Lower lobe of right lung (tissue), 2 donors: ENCODE measurements at regions not wholly inside any gene's neighbourhood (a gene's known extent, or its start where the extent isn't known, plus 50 kb on each side); places are given as distances from the start of the nearest gene placed in this dataset.

Experiments used
- ATAC-seq, 2 donors: fragments of 200-7000 bp; cut with Tn5 transposase; one replicate each; pipeline ENCODE4 v1.9.1; 2020 to 2022; ENCODE audit warnings: mild to moderate bottlenecking in 2 of 2, moderate library complexity in 2 of 2
- DNase-seq: peaks from one replicate; pipeline ENCODE4 v3.0.0-alpha.2; 2020
- H3K27ac ChIP-seq: fragments of 200-600 bp; one replicate; pipeline ENCODE4 v1.8.0; 2022
- H3K27me3 ChIP-seq: fragments of 200-600 bp; one replicate; pipeline ENCODE4 v1.8.0; 2022; ENCODE audit warnings: low read depth
- H3K36me3 ChIP-seq: fragments of 200-600 bp; one replicate; pipeline ENCODE4 v1.8.0; 2022; ENCODE audit warnings: mild to moderate bottlenecking
- H3K4me1 ChIP-seq: fragments of 200-600 bp; one replicate; pipeline ENCODE4 v1.8.0; 2022
- H3K4me3 ChIP-seq: fragments of 200-600 bp; one replicate; pipeline ENCODE4 v1.8.0; 2022; ENCODE audit warnings: mild to moderate bottlenecking
- H3K9me3 ChIP-seq: fragments of 200-600 bp; one replicate; pipeline ENCODE4 v1.8.0; 2022
- intact Hi-C: fragments of 100-400 bp; cut with DNase I; formaldehyde crosslinking; loops from one replicate; pipeline ENCODE4 v1.11.0; 2022
- TF ChIP-seq, protein P1 (sequence below): fragments of 200-600 bp; IDR thresholded peaks from one replicate; pipeline ENCODE4 v1.8.0; 2022; ENCODE audit warnings: antibody characterized with exemption, mild to moderate bottlenecking
- donor health status: DM: no; HTN: yes; CAD: no; lungs with severe emphysema.

GRCh38 chr4:178899084-178899483 is 1456.8 kb upstream of the AGA start:
- H3K4me3 ChIP-seq: no peak overlapping the region
- no peak for ATAC-seq
- no peaks in the 10 kb centered on the region for H3K4me1 ChIP-seq
- H3K27ac ChIP-seq: no peak overlapping the region
- H3K9me3 ChIP-seq: no peaks in the 10 kb centered on the region
- DNase-seq: no peak
- H3K36me3 ChIP-seq: no peaks in the 10 kb centered on the region
- H3K27me3 ChIP-seq: no peaks in the 10 kb centered on the region
- TF ChIP-seq, protein P1, sequence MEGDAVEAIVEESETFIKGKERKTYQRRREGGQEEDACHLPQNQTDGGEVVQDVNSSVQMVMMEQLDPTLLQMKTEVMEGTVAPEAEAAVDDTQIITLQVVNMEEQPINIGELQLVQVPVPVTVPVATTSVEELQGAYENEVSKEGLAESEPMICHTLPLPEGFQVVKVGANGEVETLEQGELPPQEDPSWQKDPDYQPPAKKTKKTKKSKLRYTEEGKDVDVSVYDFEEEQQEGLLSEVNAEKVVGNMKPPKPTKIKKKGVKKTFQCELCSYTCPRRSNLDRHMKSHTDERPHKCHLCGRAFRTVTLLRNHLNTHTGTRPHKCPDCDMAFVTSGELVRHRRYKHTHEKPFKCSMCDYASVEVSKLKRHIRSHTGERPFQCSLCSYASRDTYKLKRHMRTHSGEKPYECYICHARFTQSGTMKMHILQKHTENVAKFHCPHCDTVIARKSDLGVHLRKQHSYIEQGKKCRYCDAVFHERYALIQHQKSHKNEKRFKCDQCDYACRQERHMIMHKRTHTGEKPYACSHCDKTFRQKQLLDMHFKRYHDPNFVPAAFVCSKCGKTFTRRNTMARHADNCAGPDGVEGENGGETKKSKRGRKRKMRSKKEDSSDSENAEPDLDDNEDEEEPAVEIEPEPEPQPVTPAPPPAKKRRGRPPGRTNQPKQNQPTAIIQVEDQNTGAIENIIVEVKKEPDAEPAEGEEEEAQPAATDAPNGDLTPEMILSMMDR: no peak
- intact Hi-C loops: no loop called here

DNA sequence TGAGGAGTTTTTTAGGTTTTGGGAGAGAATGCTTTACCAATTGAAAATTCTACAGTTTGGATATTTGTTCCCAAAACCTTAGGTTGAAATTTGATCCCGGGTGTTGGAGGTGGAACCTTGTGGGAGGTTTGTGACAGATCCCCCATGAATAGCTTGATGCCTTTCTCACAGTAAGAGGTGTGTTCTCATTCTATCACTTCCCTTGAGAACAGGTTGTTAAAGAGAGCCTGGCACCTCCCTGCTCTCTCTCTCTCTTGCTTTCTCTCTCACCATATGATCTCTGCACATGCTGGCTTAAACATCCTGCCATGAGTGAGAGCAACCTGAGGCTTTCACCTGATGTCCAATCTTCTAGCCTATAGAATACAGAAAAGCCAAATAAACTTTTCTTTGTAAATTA is 1475.5 kb upstream of the AGA start:
- no peak overlapping the region for H3K27ac ChIP-seq
- no peaks in the 10 kb centered on the region for H3K4me1 ChIP-seq
- no peak for DNase-seq
- no peak for ATAC-seq
- intact Hi-C loops: no loop called here
- H3K36me3 ChIP-seq: no peaks in the 10 kb centered on the region
- no peaks in the 10 kb centered on the region for H3K27me3 ChIP-seq
- H3K9me3 ChIP-seq: no peaks in the 10 kb centered on the region
- TF ChIP-seq, protein P1: no peak
- no peak overlapping the region for H3K4me3 ChIP-seq

- Histone ChIP-seq H3K36me3 (no peaks in the 10 kb centered on the region), H3K4me1 (no peaks in the 10 kb centered on the region), H3K4me3 (no peak overlapping the region), H3K9me3 (no peaks in the 10 kb centered on the region), H3K27ac (no peak overlapping the region), H3K27me3 (no peaks in the 10 kb centered on the region)
- ATAC-seq (no peak), DNase-seq (no peak)
- intact Hi-C loops: no loop called here
- TF ChIP-seq, protein P1: no peak
These were observed 1494.9 kb upstream of the AGA start for GRCh38 chr4:178937130-178937529.

- Histone ChIP-seq H3K9me3 (no peaks in the 10 kb centered on the region), H3K27me3 (no peaks in the 10 kb centered on the region), H3K4me1 (no peaks in the 10 kb centered on the region), H3K27ac (no peak overlapping the region), H3K4me3 (no peak overlapping the region), H3K36me3 (no peaks in the 10 kb centered on the region)
- intact Hi-C loops: no loop called here
- TF ChIP-seq, protein P1: no peak
- ATAC-seq (no peak), DNase-seq (no peak)
These were observed 1499.7 kb upstream of the AGA start for GRCh38 chr4:178941975-178942374.

GRCh38 chr4:178953447-178954120 is 1511.3 kb upstream of the AGA start:
- ATAC-seq (no peak), DNase-seq (no peak)
- H3K27ac ChIP-seq: no peak overlapping the region
- H3K27me3 ChIP-seq: no peaks in the 10 kb centered on the region
- H3K4me3 ChIP-seq: no peak overlapping the region
- H3K36me3 ChIP-seq: no peaks in the 10 kb centered on the region
- intact Hi-C loops: no loop called here
- TF ChIP-seq, protein P1: no peak
- H3K9me3 ChIP-seq: no peaks in the 10 kb centered on the region
- no peaks in the 10 kb centered on the region for H3K4me1 ChIP-seq
